Sigmoid colon (tissue), 3 donors: ENCODE measurements at regions not wholly inside any gene's neighbourhood (a gene's known extent, or its start where the extent isn't known, plus 50 kb on each side); places are given as distances from the start of the nearest gene placed in this dataset.
"Not testable (repeated sequence)": the region's sequence is repeated elsewhere in the genome, so short reads cannot be mapped to it uniquely, and the experiment has no call there.

ENCODE experiments used
- POLR2A ChIP-seq, 2 donors: fragments of 450-650 bp; IDR thresholded peaks; one replicate each; pipeline ENCODE4 v1.6.1; 2016; ENCODE audit warnings: antibody characterized with exemption in 2 of 2, mild to moderate bottlenecking in 2 of 2, moderate library complexity in 2 of 2
- TF ChIP-seq, protein P1 (sequence below), 4 experiments: fragments of 450-650 bp in 3 of 4; fragments of 200-600 bp in 1 of 4; IDR thresholded peaks; one replicate each; pipeline ENCODE4 v1.5.1; 2016 to 2019; ENCODE audit warnings: antibody characterized with exemption in 4 of 4, mild to moderate bottlenecking in 3 of 4, moderate library complexity in 2 of 4

- TF ChIP-seq, protein P1, sequence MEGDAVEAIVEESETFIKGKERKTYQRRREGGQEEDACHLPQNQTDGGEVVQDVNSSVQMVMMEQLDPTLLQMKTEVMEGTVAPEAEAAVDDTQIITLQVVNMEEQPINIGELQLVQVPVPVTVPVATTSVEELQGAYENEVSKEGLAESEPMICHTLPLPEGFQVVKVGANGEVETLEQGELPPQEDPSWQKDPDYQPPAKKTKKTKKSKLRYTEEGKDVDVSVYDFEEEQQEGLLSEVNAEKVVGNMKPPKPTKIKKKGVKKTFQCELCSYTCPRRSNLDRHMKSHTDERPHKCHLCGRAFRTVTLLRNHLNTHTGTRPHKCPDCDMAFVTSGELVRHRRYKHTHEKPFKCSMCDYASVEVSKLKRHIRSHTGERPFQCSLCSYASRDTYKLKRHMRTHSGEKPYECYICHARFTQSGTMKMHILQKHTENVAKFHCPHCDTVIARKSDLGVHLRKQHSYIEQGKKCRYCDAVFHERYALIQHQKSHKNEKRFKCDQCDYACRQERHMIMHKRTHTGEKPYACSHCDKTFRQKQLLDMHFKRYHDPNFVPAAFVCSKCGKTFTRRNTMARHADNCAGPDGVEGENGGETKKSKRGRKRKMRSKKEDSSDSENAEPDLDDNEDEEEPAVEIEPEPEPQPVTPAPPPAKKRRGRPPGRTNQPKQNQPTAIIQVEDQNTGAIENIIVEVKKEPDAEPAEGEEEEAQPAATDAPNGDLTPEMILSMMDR (IDR thresholded peaks at IDR 0.05), result not testable (repeated sequence)
- TF ChIP-seq POLR2A (IDR thresholded peaks at IDR 0.05), result not testable (repeated sequence)
Measured at GRCh38 chr15:45822968-45823367, 188.1 kb downstream of the SQOR start.
